ENCODE measurements at regions not wholly inside any gene's neighbourhood (a gene's known extent, or its start where the extent isn't known, plus 50 kb on each side); places are given as distances from the start of the nearest gene placed in this dataset.
"Not testable (repeated sequence)": the region's sequence is repeated elsewhere in the genome, so short reads cannot be mapped to it uniquely, and the experiment has no call there.

DNA sequence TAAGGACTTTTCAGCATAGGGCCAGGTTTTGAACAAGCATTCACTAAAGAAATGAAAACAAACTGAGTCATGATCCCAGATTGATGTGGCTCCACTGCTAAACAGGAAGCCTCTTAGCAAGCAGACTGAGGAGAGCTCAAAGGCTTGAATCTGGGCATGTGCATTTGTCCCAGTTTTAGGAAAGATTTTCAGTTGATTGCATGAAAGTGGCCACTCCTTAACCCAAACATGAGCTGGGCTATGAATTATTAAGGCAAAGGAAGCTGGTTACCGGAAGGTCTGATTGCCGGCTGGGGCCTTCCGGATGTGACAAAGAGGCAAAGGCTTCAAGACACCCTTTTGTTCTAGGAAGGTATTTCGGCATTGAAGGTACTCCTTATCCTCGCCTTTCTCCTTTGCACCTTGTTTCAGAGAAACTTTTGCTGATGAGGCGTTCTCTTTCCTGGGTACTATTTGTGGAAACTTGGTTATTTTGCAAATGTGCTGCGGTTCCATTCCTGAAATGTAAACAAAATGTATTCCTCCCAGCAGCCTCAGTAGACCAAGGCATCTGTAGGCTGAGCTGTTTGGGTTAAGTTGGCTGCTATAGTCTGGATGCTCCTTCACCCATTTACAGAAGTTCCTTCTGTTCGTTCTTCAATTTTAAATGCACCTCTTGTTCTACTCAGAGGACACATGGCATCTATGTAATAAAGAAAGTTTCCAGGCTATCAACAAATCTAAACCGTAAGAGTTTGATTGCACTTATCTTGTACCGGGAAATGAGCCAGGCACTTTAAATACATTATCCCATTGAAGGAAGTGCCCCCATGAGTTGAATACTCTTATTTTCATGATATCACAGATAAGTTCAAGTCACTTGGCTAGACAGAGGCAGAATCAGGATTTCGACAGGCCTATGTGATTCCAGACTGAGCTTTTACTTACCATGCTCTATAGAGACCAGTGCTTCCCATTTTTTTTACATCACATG is 115.6 kb upstream of the METAP2 start:
- Mint-ChIP-seq H3K9me3 (ENCODE audit: low read depth) (no peaks in the 10 kb centered on the region), H3K36me3 (ENCODE audit: low read depth) (no peaks in the 10 kb centered on the region), H3K27ac (ENCODE audit: unreplicated experiment) (no peak overlapping the region), H3K27me3 (ENCODE audit: low read depth) (no peaks in the 10 kb centered on the region), H3K4me3 (ENCODE audit: unreplicated experiment) (no peak overlapping the region), H3K4me1 (ENCODE audit: low read depth) (peaks cover 9% of the 10 kb centered on the region)
- DNase-seq (ENCODE audit: low spot score), result no peak
- no peak for TF ChIP-seq CTCF (IDR thresholded peaks at IDR 0.05)

DNA sequence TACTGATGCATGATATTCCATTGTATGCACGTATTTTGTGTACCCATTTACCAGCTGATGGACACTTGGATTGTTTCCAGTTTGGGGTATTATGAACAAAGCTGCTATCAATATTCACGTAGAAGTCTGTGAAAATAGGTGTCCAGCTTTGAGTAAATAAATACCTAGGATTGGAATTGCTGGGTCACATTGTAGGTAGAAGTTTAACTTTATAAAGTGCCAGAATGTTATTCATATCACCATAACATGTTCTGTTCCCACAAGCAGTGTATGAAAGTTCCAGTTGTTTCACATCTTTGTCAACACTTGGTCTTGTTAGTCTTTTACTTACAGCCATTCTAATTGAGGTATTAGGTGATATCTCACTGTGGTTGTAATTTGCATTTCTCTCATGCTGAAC is 108.0 kb upstream of the METAP2 start:
- Mint-ChIP-seq H3K9me3 (ENCODE audit: low read depth) (no peaks in the 10 kb centered on the region), H3K4me1 (ENCODE audit: low read depth) (no peaks in the 10 kb centered on the region), H3K36me3 (ENCODE audit: low read depth) (no peaks in the 10 kb centered on the region), H3K27ac (ENCODE audit: unreplicated experiment) (no peak overlapping the region), H3K4me3 (ENCODE audit: unreplicated experiment) (no peak overlapping the region), H3K27me3 (ENCODE audit: low read depth) (no peaks in the 10 kb centered on the region)
- TF ChIP-seq CTCF (IDR thresholded peaks at IDR 0.05), result no peak
- DNase-seq (ENCODE audit: low spot score), result no peak

- no peak overlapping the region for H3K4me3 Mint-ChIP-seq (ENCODE audit: unreplicated experiment)
- no peak for TF ChIP-seq CTCF (IDR thresholded peaks at IDR 0.05)
- H3K27me3 Mint-ChIP-seq (ENCODE audit: low read depth), result no peaks in the 10 kb centered on the region
- no peak for DNase-seq (ENCODE audit: low spot score)
- no peak overlapping the region for H3K27ac Mint-ChIP-seq (ENCODE audit: unreplicated experiment)
- no peaks in the 10 kb centered on the region for H3K36me3 Mint-ChIP-seq (ENCODE audit: low read depth)
- no peaks in the 10 kb centered on the region for H3K9me3 Mint-ChIP-seq (ENCODE audit: low read depth)
- H3K4me1 Mint-ChIP-seq (ENCODE audit: low read depth), result peaks cover 5% of the 10 kb centered on the region
These were observed 105.0 kb upstream of the METAP2 start for GRCh38 chr12:95368931-95369330.

GRCh38 chr12:95371571-95371970 is 102.4 kb upstream of the METAP2 start:
- H3K9me3 Mint-ChIP-seq (ENCODE audit: low read depth), result no peaks in the 10 kb centered on the region
- no peak overlapping the region for H3K27ac Mint-ChIP-seq (ENCODE audit: unreplicated experiment)
- H3K4me1 Mint-ChIP-seq (ENCODE audit: low read depth), result peaks cover 5% of the 10 kb centered on the region
- no peak for TF ChIP-seq CTCF (IDR thresholded peaks at IDR 0.05)
- DNase-seq (ENCODE audit: low spot score), result no peak
- H3K36me3 Mint-ChIP-seq (ENCODE audit: low read depth), result no peaks in the 10 kb centered on the region
- H3K4me3 Mint-ChIP-seq (ENCODE audit: unreplicated experiment), result no peak overlapping the region
- H3K27me3 Mint-ChIP-seq (ENCODE audit: low read depth), result no peaks in the 10 kb centered on the region

DNA sequence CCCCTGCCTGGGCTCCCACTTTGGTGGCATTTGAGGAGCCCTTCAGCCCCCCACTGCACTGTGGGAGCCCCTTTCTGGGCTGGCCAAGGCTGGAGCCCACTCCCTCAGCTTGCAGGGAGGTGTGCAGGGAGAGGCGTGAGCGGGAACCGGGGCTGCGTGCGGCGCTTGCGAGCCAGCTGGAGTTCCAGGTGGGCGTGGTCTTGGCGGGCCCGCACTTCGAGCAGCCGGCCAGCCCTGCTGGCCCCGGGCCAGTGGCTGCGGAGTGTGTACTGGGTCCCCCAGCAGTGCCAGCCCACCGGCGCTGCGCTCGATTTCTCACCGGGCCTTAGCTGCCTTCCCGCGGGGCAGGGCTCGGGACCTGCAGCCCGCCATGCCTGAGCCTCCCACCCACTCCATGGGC is 94.5 kb upstream of the METAP2 start:
- H3K27ac Mint-ChIP-seq (ENCODE audit: unreplicated experiment); H3K4me1 Mint-ChIP-seq (ENCODE audit: low read depth); DNase-seq (ENCODE audit: low spot score); H3K27me3 Mint-ChIP-seq (ENCODE audit: low read depth); H3K36me3 Mint-ChIP-seq (ENCODE audit: low read depth); H3K9me3 Mint-ChIP-seq (ENCODE audit: low read depth); H3K4me3 Mint-ChIP-seq (ENCODE audit: unreplicated experiment): not testable (repeated sequence)

GRCh38 chr12:95380334-95380733 is 93.6 kb upstream of the METAP2 start:
- not testable (repeated sequence) for H3K27ac Mint-ChIP-seq (ENCODE audit: unreplicated experiment); H3K4me3 Mint-ChIP-seq (ENCODE audit: unreplicated experiment); H3K9me3 Mint-ChIP-seq (ENCODE audit: low read depth); H3K27me3 Mint-ChIP-seq (ENCODE audit: low read depth); DNase-seq (ENCODE audit: low spot score); H3K36me3 Mint-ChIP-seq (ENCODE audit: low read depth)
- peaks cover 14% of the 10 kb centered on the region for H3K4me1 Mint-ChIP-seq (ENCODE audit: low read depth)

Measured in chondrocyte (in vitro differentiated cells).